NCI-H524 (cell line): ENCODE measurements at regions not wholly inside any gene's neighbourhood (a gene's known extent, or its start where the extent isn't known, plus 50 kb on each side); places are given as distances from the start of the nearest gene placed in this dataset.

Experiments used
- DNase-seq, 2 experiments: peaks; one replicate each; lab custom pipeline; 2025; lab: John Stamatoyannopoulos, UW

GRCh38 chr9:13896922-13897835 is 416.8 kb downstream of the NFIB start:
- DNase-seq = no peak

GRCh38 chr9:13896047-13896446 is 417.9 kb downstream of the NFIB start:
- DNase-seq = no peak

GRCh38 chr9:13885258-13885657 is 428.7 kb downstream of the NFIB start:
- DNase-seq = no peak

- no peak for DNase-seq
These were observed 434.0 kb downstream of the NFIB start for GRCh38 chr9:13879981-13880380.

GRCh38 chr9:13879011-13879410 is 434.9 kb downstream of the NFIB start:
- no peak for DNase-seq

GRCh38 chr9:13878241-13878711 is 435.7 kb downstream of the NFIB start:
- no peak for DNase-seq

GRCh38 chr9:13876741-13877140 is 437.2 kb downstream of the NFIB start:
- DNase-seq = no peak

- no peak for DNase-seq
These were observed 440.7 kb downstream of the NFIB start for GRCh38 chr9:13873203-13873602.

- no peak for DNase-seq
These were observed 445.6 kb downstream of the NFIB start for GRCh38 chr9:13868336-13868735.

- no peak for DNase-seq
These were observed 448.1 kb downstream of the NFIB start for GRCh38 chr9:13865869-13866268.

GRCh38 chr9:13863112-13863511 is 450.8 kb downstream of the NFIB start:
- peak in 1 of 2 experiments; percentile 6 for DNase-seq

GRCh38 chr9:13862654-13863053 is 451.3 kb downstream of the NFIB start:
- DNase-seq = no peak

- no peak for DNase-seq
These were observed 452.8 kb downstream of the NFIB start for GRCh38 chr9:13860946-13861640.

- DNase-seq = no peak
These were observed 453.9 kb downstream of the NFIB start for GRCh38 chr9:13860019-13860418.

- DNase-seq = no peak
These were observed 456.4 kb downstream of the NFIB start for GRCh38 chr9:13857521-13857920.

GRCh38 chr9:13847270-13847669 is 466.7 kb downstream of the NFIB start:
- DNase-seq = no peak

GRCh38 chr9:13845460-13845859 is 468.5 kb downstream of the NFIB start:
- DNase-seq = no peak

- no peak for DNase-seq
These were observed 472.0 kb downstream of the NFIB start for GRCh38 chr9:13841746-13842462.

GRCh38 chr9:13832446-13832845 is 481.5 kb downstream of the NFIB start:
- no peak for DNase-seq

- DNase-seq = no peak
These were observed 490.9 kb downstream of the NFIB start for GRCh38 chr9:13823026-13823425.

- DNase-seq = no peak
These were observed 496.1 kb downstream of the NFIB start for GRCh38 chr9:13817754-13818278.

GRCh38 chr9:13816837-13817236 is 497.1 kb downstream of the NFIB start:
- DNase-seq = no peak
